NCI-H146 (cell line): ENCODE measurements at regions not wholly inside any gene's neighbourhood (a gene's known extent, or its start where the extent isn't known, plus 50 kb on each side); places are given as distances from the start of the nearest gene placed in this dataset.

Experiments used
- DNase-seq: peaks from one replicate; lab custom pipeline; 2025; lab: John Stamatoyannopoulos, UW

- DNase-seq, result no peak
These were observed 151.7 kb downstream of the DMRT2 start for GRCh38 chr9:1201901-1202300.

GRCh38 chr9:1202512-1203280, 152.5 kb downstream of the DMRT2 start:
- no peak for DNase-seq

- no peak for DNase-seq
These were observed 157.5 kb downstream of the DMRT2 start for GRCh38 chr9:1207686-1208085.

- no peak for DNase-seq
These were observed 158.0 kb downstream of the DMRT2 start for GRCh38 chr9:1208157-1208556.

- no peak for DNase-seq
These were observed 160.8 kb downstream of the DMRT2 start for GRCh38 chr9:1210954-1211353.

- no peak for DNase-seq
These were observed 166.4 kb downstream of the DMRT2 start for GRCh38 chr9:1216532-1216931.

GRCh38 chr9:1217076-1217475, 166.9 kb downstream of the DMRT2 start:
- no peak for DNase-seq

- no peak for DNase-seq
These were observed 169.1 kb downstream of the DMRT2 start for GRCh38 chr9:1219284-1219683.

GRCh38 chr9:1221298-1221697, 171.1 kb downstream of the DMRT2 start:
- DNase-seq, result no peak

GRCh38 chr9:1222511-1222910, 172.4 kb downstream of the DMRT2 start:
- DNase-seq, result no peak

- no peak for DNase-seq
These were observed 182.1 kb downstream of the DMRT2 start for GRCh38 chr9:1231998-1232919.

- DNase-seq, result no peak
These were observed 183.4 kb downstream of the DMRT2 start for GRCh38 chr9:1233568-1233967.

GRCh38 chr9:1235650-1236049, 185.5 kb downstream of the DMRT2 start:
- DNase-seq, result no peak

- no peak for DNase-seq
These were observed 185.9 kb downstream of the DMRT2 start for GRCh38 chr9:1236061-1236460.

- no peak for DNase-seq
These were observed 188.2 kb downstream of the DMRT2 start for GRCh38 chr9:1238407-1238806.

GRCh38 chr9:1248743-1249142, 198.6 kb downstream of the DMRT2 start:
- DNase-seq, result no peak

- DNase-seq, result no peak
These were observed 203.2 kb downstream of the DMRT2 start for GRCh38 chr9:1253064-1253979.

- DNase-seq, result no peak
These were observed 203.9 kb downstream of the DMRT2 start for GRCh38 chr9:1254071-1254470.

GRCh38 chr9:1256178-1256577, 206.0 kb downstream of the DMRT2 start:
- no peak for DNase-seq

- DNase-seq, result no peak
These were observed 211.1 kb downstream of the DMRT2 start for GRCh38 chr9:1261266-1261665.

GRCh38 chr9:1261879-1262766, 212.0 kb downstream of the DMRT2 start:
- no peak for DNase-seq
